Upper lobe of left lung (tissue), 6 donors: ENCODE measurements at regions not wholly inside any gene's neighbourhood (a gene's known extent, or its start where the extent isn't known, plus 50 kb on each side); places are given as distances from the start of the nearest gene placed in this dataset.
"Not testable (repeated sequence)": the region's sequence is repeated elsewhere in the genome, so short reads cannot be mapped to it uniquely, and the experiment has no call there.

Experiments used
- ATAC-seq, 2 donors: fragments of 200-7000 bp; cut with Tn5 transposase; one replicate each; pipeline ENCODE4 v1.9.1; 2022; ENCODE audit warnings: mild to moderate bottlenecking in 2 of 2, moderate library complexity in 2 of 2; ENCODE audit not compliant: low FRiP score in 2 of 2
- DNase-seq, 2 donors: peaks; one replicate each; pipeline ENCODE4 v3.0.0-alpha.2; 2019 to 2020
- H3K27ac ChIP-seq, 4 donors: fragments of 200-600 bp; sonication (generic); one replicate each; pipeline ENCODE4 v1.5.1; 2016 to 2019
- H3K27me3 ChIP-seq, 4 donors: fragments of 200-600 bp; sonication (generic); one replicate each; pipeline ENCODE4 v1.5.1; 2017 to 2019
- H3K36me3 ChIP-seq, 4 donors: fragments of 200-600 bp; sonication (generic); one replicate each; pipeline ENCODE4 v1.5.1; 2016 to 2019
- H3K4me1 ChIP-seq, 4 donors: fragments of 200-600 bp; sonication (generic); one replicate each; pipeline ENCODE4 v1.5.1; 2018 to 2019
- H3K4me3 ChIP-seq, 4 donors: fragments of 200-600 bp; sonication (generic); one replicate each; pipeline ENCODE4 v1.5.1; 2017 to 2019; ENCODE audit warnings: mild to moderate bottlenecking in 2 of 4, moderate library complexity in 1 of 4
- H3K9me3 ChIP-seq, 4 donors: fragments of 200-600 bp; sonication (generic); one replicate each; pipeline ENCODE4 v1.5.1; 2018 to 2019
- CTCF ChIP-seq, 6 experiments: fragments of 450-650 bp in 4 of 6; fragments of 200-600 bp in 2 of 6; sonication (generic) in 2 of 6; IDR thresholded peaks; one replicate each; pipeline ENCODE4 v1.5.1; 2016 to 2019; ENCODE audit warnings: antibody characterized with exemption in 6 of 6
- EP300 ChIP-seq, 4 donors: sonication (generic); formaldehyde crosslinking; IDR thresholded peaks; one replicate each; pipeline ENCODE4 v1.5.1; 2017; ENCODE audit warnings: antibody characterized with exemption in 4 of 4, control low read depth in 2 of 4
- POLR2A ChIP-seq, 4 donors: fragments of 450-650 bp; IDR thresholded peaks; one replicate each; pipeline ENCODE4 v1.5.1; 2016 to 2017; ENCODE audit warnings: antibody characterized with exemption in 4 of 4, mild to moderate bottlenecking in 2 of 4
- POLR2AphosphoS5 ChIP-seq, 2 donors: sonication (generic); formaldehyde crosslinking; IDR thresholded peaks; one replicate each; pipeline ENCODE4 v1.5.1; 2017; ENCODE audit warnings: antibody characterized with exemption in 2 of 2
- WGBS, 2 donors: methylation state at CpG; one replicate each; pipeline ENCODE4 v1.1.5; 2017 to 2018; 5-methylcytosine and 5-hydroxymethylcytosine counted together
- donor health status: DM: no; HTN: no; CAD: no; lungs with moderate emphysema.
- donor health status: DM: no; HTN: yes; CAD: no; lungs with severe emphysema.

GRCh38 chr1:73673971-73674370 lies 524.0 kb downstream of the LRRIQ3 start:
- whole genome bisulfite sequencing, 2 donors = 82 to 97% methylated on average over 1 of the region's 1 CpG
- Histone ChIP-seq H3K27me3 (no peaks in the 10 kb centered on the region), H3K36me3 (no peaks in the 10 kb centered on the region), H3K9me3 (no peaks in the 10 kb centered on the region), H3K27ac (no peak overlapping the region), H3K4me1 (no peaks in the 10 kb centered on the region), H3K4me3 (no peak overlapping the region)
- no peak for DNase-seq
- ATAC-seq = no peak
- TF ChIP-seq POLR2A (IDR thresholded peaks at IDR 0.05) (no peak), EP300 (IDR thresholded peaks at IDR 0.05) (no peak), POLR2AphosphoS5 (IDR thresholded peaks at IDR 0.05) (no peak), CTCF (IDR thresholded peaks at IDR 0.05) (no peak)

GRCh38 chr1:73671530-73671929 lies 526.4 kb downstream of the LRRIQ3 start:
- 74 to 87% methylated on average over 1 of the region's 1 CpG for WGBS, 2 donors
- ATAC-seq = no peak
- TF ChIP-seq EP300 (IDR thresholded peaks at IDR 0.05) = no peak

GRCh38 chr1:73667959-73668358 lies 530.0 kb downstream of the LRRIQ3 start:
- not testable (repeated sequence) for H3K27ac ChIP-seq, H3K4me3 ChIP-seq, DNase-seq, H3K27me3 ChIP-seq, H3K4me1 ChIP-seq, H3K9me3 ChIP-seq, H3K36me3 ChIP-seq, ATAC-seq
- 64 to 88% methylated on average over 4 of the region's 4 CpGs for WGBS, 2 donors

More at GRCh38 chr1:73671530-73671929, 526.4 kb downstream of the LRRIQ3 start:
- H3K27me3 ChIP-seq = no peaks in the 10 kb centered on the region
- no peaks in the 10 kb centered on the region for H3K36me3 ChIP-seq
- no peak for DNase-seq
- H3K4me3 ChIP-seq = no peak overlapping the region
- H3K9me3 ChIP-seq = peaks cover 0 to 10% (median 0%) of the 10 kb centered on the region in 4 donors
- no peak overlapping the region for H3K27ac ChIP-seq
- no peaks in the 10 kb centered on the region for H3K4me1 ChIP-seq

- Histone ChIP-seq H3K27ac (no peak overlapping the region), H3K9me3 (peaks cover 0 to under 1% (median 0%) of the 10 kb centered on the region in 4 donors), H3K4me3 (no peak overlapping the region), H3K4me1 (no peaks in the 10 kb centered on the region), H3K36me3 (no peaks in the 10 kb centered on the region), H3K27me3 (no peaks in the 10 kb centered on the region)
- 75 to 83% methylated on average over 2 of the region's 2 CpGs for WGBS, 2 donors
- TF ChIP-seq POLR2AphosphoS5 (IDR thresholded peaks at IDR 0.05) = no peak
- TF ChIP-seq POLR2A (IDR thresholded peaks at IDR 0.05) = no peak
- TF ChIP-seq CTCF (IDR thresholded peaks at IDR 0.05) = no peak
- no peak for TF ChIP-seq EP300 (IDR thresholded peaks at IDR 0.05)
- DNase-seq (no peak), ATAC-seq (no peak)
These were observed 535.5 kb downstream of the LRRIQ3 start for GRCh38 chr1:73662526-73662925.

- DNase-seq (no peak), ATAC-seq (no peak)
- H3K27me3 ChIP-seq = no peaks in the 10 kb centered on the region
- no peak overlapping the region for H3K27ac ChIP-seq
- WGBS, 2 donors = 72 to 77% methylated on average over 2 of the region's 2 CpGs
- no peak overlapping the region for H3K4me3 ChIP-seq
- H3K9me3 ChIP-seq = no peaks in the 10 kb centered on the region
- no peaks in the 10 kb centered on the region for H3K36me3 ChIP-seq
- TF ChIP-seq EP300 (IDR thresholded peaks at IDR 0.05) (no peak), POLR2A (IDR thresholded peaks at IDR 0.05) (no peak), CTCF (IDR thresholded peaks at IDR 0.05) (no peak), POLR2AphosphoS5 (IDR thresholded peaks at IDR 0.05) (no peak)
- no peaks in the 10 kb centered on the region for H3K4me1 ChIP-seq
These were observed 538.8 kb downstream of the LRRIQ3 start for GRCh38 chr1:73659136-73659535.

GRCh38 chr1:73654714-73655113 lies 543.3 kb downstream of the LRRIQ3 start:
- TF ChIP-seq POLR2AphosphoS5 (IDR thresholded peaks at IDR 0.05) (no peak), CTCF (IDR thresholded peaks at IDR 0.05) (no peak), EP300 (IDR thresholded peaks at IDR 0.05) (no peak), POLR2A (IDR thresholded peaks at IDR 0.05) (no peak)

More at GRCh38 chr1:73654714-73655113, 543.3 kb downstream of the LRRIQ3 start:
- ATAC-seq = no peak
- H3K9me3 ChIP-seq = no peaks in the 10 kb centered on the region
- H3K4me3 ChIP-seq = no peak overlapping the region
- H3K36me3 ChIP-seq = no peaks in the 10 kb centered on the region
- no peak for DNase-seq
- no peaks in the 10 kb centered on the region for H3K4me1 ChIP-seq
- H3K27ac ChIP-seq = no peak overlapping the region
- H3K27me3 ChIP-seq = no peaks in the 10 kb centered on the region
